HG03432 (cell line): ENCODE measurements at regions not wholly inside any gene's neighbourhood (a gene's known extent, or its start where the extent isn't known, plus 50 kb on each side); places are given as distances from the start of the nearest gene placed in this dataset.
"Not testable (repeated sequence)": the region's sequence is repeated elsewhere in the genome, so short reads cannot be mapped to it uniquely, and the experiment has no call there.

ENCODE experiments used
- ATAC-seq: cut with Tn5 transposase; IDR thresholded peaks from one replicate; pipeline ENCODE4 v1.9.1; 2021; ENCODE audit warnings: mild to moderate bottlenecking, moderate library complexity; ENCODE audit not compliant: unreplicated experiment

DNA sequence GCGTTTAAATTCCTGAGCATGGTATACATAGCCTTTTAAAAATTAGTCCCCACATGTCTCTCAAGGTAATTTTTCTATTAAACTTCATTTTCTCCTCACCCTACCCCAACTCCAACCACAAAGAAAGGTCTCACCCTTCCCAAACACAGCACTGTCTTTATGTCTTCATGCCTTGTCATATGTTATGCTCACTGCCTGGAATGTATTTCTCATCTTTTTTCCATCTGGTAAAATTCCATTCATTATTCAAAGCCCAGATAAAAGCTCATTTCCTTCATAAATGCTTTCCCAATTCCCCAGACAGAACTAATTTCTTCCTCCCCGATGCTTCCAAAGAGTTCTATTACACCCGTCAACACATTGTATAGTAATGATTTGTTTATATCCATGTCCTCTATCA lies 302.0 kb downstream of the ALDH8A1 start:
- ATAC-seq, result no peak

DNA sequence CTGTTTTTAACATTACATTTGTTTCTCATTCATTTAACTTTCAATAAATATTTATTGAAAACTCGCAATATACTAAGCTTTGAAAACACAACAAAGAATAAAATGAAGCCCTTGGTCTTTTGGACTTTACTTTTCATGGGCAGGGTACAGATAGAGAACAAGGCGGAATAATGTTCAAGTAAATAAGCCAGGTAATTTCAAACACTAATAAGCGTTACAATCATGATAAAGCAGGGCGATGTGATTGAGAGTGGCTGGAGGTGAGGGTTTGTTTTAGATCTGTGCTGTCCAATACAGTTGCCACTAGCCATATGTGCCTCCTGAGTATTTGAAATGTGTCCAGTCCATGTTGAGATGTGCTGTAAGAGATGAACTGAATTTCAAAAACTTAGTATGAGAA lies 307.1 kb downstream of the ALDH8A1 start:
- ATAC-seq, result no peak

DNA sequence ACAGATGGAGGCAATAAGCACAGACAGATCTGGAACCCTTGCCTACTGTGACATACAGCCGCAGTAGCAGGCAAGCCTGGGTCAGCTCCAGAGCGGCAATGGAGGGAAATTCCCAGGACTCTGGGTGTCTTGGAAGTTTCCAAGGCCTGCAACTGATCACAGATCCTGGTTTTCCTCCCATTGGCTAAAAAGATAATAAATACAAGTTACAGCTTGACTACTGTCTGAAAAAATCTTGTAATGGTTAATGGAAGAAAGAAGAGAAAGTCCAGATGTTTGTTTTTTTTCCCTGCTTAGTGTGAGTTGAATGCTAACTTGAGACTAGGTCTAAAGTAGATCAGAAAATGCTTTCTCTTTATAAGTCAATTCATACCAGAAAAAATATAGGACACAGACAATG lies 307.6 kb downstream of the ALDH8A1 start:
- no peak for ATAC-seq

DNA sequence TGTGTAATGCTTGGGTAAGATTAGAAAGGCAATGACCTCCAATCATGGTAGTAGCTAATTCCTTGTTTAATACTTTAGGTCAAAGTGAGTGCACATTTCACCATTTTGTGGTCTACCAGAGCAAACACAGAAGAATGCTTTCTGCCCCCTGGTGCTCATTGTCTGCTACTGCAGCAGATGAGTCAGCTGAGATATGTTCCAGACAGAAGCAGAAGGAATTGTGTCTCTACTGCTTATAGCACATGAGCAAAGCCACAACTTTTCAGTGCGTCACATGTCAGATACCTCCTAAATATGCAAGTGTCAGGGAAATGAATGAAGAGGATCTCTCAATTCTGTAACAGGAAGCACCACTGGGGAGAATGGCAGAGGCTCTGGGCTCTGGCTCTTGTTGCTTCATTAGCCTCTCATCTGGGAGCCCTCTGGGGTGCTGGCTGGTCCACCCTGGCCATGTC lies 308.9 kb downstream of the ALDH8A1 start:
- ATAC-seq, result peak; percentile 78

DNA sequence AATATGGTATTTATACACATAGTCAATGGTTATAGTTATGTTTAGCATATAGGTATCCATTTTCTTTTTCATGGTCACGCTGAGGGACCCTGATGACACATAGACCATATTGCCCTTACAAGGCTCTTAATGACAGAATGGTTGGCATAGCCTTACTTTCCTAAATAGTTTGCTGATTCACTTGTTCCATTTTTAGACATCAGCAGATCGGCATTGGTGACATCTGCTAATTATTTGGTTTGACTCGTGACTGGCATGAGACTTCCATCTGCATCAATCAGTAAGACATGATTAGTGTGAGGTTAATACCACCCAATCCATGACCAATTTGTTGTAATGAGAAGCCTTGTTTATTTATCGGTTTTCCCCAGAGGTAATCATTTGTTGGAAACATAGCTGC lies 309.7 kb downstream of the ALDH8A1 start:
- no peak for ATAC-seq

DNA sequence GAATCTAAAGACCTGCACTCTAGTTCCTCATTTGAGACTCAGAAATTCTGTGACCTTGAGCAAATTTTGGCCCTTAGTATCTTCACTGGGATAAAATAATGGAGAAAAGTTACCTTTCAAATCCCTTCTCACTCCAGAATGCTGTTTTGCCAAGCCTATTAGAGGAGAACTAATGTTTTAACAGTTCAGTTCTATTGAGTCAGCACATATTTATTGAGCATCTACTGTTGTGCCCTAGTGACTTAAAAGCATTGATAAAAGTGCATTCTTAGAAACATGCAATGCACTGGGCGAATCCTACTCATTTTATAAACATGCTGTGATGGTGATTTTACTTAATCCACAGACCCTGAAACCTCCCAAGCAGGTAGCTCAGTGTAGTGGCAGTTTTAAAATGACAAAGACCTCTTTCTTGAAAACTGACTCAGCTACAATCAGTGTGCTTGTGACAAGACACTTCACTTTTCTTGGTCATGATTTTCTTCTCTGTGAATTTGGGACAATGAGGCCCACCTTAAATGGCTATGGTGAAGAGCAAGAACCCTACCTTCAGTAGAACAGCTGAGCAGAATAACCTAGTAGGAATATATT lies 312.0 kb downstream of the ALDH8A1 start:
- ATAC-seq, result no peak

DNA sequence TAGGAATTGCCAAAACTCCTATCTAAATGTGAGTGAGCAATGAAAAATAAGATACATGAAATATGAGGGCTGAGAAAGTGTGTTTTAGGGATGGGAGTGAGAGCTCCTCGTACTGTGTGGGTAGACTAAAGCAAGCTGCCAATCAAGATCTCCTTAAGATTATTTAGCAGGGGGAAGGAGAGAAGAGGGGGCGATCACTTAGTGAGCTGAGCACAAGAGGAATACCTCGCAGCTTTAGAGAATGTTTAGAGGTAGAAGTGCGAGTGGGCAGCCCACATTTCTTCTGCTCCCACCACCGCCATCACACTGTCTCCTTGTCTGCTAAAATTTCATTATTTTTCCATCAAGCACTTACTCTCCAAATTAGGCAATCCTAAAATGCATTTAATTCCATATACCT lies 312.6 kb downstream of the ALDH8A1 start:
- ATAC-seq, result no peak

DNA sequence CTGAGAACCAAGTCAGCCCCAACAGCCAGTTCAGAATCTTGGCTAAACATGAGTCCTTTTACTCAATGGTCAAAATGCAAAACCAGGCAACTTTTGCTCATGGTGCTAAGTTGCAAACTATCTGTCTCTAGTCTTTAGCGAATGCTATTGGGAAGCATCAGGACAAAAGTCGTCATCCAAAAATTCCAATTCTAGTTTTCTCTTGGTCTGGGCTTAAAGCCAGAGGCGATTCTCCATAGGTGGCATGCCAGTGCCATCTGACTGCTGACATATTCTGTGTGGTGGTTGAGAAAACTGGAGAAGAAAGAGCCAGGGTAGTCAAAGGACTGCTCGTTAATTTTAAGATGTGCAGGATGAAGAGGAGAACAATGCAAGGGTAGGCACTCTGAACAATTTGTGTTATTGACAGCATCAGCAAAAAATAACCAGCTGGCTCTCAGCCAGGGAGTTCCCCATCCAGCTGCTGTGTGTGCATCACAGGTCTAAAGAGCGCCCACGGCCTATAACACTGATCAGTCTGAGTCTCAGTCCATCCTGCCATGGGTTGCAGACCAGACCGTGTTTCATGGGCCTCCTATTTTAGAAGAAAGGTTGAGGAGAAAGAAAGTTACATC lies 313.6 kb downstream of the ALDH8A1 start:
- peak; percentile 72 for ATAC-seq

DNA sequence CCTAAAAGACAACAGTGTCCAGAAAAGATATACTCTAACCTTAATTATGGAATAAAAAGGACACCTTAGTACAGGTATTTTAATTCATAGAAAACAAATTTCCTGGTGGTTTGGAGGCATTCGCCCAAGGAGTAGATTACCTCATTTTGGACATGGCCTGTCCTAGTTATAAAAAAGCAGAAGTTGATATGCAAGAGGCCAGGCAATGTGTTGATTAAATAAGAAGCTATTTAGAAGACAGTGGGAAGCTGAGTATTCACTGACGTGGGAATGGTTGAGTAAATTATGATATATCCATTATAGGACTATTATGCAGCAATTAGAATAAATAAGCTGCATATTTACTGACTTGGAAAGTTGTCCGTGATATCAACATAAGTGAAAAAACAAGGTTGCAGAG lies 314.9 kb downstream of the ALDH8A1 start:
- ATAC-seq, result no peak

DNA sequence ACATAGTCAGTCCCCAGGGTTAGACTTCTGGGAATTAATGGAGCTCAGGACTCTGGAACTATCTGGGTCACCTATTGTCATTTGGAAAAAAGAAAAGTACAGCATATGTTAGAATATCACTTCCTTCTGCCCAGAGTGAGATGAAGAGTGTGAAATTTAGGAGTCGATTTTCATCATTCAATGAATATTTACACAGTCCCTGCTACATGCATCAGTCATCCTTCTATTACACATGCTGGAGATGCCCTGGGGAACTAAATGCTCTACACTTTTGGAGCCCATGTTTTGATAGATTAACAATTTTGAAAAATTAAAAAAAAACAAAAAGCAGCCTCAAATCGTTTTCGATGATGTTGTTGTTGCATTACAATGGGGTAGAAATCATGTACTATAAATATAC lies 315.4 kb downstream of the ALDH8A1 start:
- ATAC-seq, result no peak

DNA sequence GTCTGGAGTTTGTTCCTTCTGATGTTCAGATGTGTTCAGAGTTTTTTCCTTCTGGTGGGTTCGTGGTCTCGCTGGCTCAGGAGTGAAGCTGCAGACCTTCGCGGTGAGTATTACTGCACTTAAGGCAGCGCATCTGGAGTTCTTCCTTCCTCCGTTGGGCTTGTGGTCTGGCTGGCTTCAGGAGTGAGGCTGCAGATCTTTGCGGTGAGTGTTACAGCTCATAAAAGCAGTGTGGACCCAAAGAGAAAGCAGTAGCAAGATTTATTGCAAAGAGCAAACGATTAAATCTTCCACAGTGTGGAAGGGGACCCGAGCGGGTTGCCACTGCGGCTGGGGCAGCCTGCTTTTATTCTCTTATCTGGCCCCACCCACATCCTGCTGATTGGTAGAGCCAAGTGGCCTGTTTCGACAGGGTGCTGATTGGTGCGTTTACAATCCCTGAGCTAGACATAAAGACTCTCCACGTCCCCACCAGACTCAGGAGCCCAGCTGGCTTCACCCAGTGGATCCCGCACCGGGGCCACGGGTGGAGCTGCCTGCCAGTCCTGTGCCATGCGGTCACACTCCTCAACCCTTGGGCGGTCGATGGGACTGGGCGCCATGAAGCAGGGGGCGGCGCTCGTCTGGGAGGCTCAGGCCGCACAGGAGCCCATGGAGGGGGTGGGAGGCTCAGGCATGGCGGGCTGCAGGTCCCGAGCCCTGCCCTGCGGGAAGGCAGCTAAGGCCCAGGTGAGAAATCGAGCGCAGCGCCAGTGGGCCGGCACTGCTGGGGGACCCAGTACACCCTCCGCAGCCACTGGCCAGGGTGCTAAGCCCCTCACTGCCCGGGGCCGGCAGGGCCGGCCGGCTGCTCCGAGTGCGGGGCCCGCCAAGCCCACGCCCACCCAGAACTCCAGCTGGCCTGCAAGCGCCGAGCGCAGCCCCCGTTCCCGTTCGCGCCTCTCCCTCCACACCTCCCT lies 315.3 kb upstream of the SGK1 start:
- not testable (repeated sequence) for ATAC-seq

DNA sequence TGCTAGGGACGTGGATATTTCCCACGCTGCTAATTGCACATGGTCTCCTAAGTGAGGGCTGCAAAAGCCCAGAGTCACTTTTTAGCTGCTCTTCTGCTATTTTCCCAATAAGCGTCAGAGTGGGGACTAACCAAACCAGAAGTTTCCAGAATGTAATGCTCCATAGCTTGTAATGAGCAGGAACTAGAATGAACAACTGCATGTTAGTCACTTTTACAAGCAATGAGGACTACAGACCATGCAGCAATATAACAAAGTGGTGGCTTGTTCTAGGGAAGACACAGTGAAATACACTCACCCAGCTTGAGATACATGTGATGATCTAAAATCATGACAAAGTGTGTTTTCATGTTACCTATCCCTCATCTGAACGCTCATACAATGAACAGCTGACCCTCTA lies 314.1 kb upstream of the SGK1 start:
- ATAC-seq, result no peak

DNA sequence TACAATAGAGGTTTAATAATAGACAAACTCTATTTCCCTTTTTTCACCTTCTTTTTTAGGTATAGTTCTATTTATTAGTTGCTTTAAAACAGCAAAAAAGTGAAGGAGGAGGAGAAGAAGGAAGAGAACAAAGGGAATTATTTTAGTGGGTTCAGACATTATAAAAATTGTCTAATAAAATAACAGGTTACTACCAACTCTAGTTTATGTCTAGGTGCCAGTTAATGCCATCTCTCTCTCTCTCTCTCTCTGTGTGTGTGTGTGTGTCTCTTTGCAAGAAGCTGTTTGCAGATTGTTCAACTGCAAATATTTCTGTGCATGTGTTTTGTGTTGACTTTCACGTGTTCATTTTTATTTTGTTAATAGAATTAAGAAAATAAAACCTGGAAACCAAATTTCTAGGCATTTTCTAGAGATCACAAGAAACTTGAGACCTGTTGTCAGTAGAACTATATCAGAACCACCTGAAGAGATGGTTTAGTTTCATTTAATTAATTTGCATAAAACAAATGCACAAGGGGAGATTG lies 313.5 kb upstream of the SGK1 start:
- no peak for ATAC-seq

DNA sequence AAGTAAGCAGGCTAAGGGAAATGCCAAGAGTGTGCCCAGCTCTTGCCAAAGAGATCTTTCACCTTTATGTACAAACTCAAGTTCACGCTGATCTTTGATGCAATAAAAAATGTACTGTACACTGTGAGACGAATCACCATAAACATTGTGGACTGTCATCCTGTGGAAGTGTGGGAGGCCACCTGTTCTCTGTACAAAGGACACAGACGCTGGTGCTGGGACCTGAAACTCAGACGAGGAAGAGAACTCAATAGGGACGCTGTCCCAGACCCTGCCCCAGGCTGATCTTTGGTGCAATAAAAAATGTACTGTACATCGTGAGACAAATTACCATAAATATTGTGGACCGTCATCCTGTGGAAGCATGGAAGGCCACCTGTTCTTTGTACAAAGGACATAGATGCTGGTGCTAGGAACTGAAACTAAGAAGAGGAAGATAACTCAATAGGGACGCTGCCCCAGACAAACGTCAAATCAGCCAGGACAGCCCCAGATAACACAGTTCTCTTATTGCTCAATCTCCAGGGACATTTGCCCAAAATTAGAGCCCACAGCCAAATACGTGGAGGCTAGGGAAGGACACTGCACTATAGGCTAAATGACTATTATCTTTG lies 312.7 kb upstream of the SGK1 start:
- ATAC-seq, result peak; percentile 51

DNA sequence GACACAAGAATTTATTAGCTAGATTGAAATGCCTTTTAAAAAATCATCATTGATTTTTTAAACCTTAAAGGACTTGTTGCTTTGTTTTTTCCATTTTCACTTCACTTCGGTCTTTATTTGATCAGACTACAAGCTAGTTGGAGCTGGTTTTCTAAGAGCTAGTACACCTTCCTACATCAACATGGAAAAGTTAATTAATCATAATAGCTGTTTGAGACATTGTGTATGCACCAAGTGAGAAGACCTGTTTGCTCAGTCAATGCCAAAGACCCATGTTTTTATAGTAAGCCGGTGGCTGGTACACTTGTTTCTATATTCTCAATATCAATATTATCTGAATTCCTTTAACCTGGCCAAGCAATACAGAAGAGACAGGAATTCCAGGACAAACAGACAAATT lies 310.2 kb upstream of the SGK1 start:
- ATAC-seq, result no peak

DNA sequence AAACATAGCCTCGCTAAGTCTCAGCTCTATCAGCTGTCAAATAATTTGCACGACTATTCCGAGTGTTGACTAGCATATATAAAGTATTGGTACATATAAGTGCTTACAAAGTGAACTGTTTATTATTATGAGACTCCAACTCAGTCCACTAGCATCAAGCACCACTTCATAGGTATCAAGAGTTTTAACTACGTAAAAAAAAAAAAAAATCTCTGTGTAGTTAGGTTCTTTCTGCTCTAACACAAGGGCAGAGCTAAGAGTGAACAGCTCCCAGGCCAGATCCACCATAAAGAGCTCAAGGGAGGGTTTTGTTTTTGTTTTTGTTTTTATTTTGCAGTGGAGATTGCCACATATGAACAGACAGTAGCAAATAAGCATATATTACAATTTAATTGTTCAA lies 309.8 kb upstream of the SGK1 start:
- no peak for ATAC-seq

DNA sequence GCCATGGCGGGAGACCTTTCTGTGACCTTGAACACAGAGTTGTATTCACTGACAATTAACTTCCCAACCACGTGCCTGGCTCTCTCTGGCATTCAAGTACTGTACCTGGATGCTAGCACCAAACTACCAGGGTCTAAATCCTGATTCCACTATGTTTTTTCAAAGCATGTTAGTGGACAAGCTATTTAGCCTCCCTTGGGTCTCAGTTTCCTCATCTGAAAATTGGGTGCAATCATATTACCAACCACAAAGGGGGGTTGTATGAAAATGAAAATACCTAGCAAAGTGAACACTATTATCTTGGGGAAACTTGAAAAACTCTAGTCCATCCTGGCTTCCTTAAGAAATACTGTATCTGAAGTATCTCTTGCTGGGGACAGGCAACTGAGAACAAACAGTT lies 308.7 kb upstream of the SGK1 start:
- ATAC-seq, result no peak

DNA sequence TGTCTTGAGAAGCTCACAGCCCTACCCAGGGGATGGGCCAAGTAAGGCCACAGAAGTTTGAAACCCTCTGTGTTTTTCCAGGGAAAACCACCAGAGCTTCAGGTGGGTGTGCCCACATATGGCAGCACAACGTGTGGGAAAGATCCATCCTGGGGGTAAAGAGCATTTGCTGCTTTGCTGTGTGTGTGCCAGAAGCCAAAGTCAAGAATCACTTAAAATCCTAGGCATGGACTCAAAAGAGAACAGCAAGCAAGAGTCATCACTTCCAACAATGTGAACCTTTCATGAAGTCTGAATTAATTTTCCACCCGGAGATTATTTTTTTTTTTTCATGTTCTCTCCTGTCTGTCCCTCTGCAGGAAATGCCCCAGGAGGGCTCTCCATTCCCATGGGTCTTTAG lies 308.2 kb upstream of the SGK1 start:
- no peak for ATAC-seq

DNA sequence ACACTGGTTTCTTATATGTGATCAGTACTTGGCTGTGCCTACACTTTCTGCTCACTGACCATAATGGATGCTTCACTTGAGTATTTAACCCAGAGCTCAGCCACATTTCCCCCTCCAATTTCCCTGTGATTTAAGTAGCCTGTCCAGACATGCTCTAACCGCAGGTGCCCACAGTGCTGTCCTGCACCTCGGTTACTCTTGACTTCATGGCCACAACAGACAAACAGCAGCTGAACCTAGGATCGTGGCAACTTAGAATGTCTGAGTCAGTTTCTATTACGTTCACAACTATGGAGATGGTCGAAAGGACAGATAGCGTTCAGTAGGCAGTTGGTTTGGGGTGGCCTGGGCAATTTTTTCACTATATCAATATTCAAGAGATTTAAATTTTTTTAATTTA lies 306.9 kb upstream of the SGK1 start:
- no peak for ATAC-seq

DNA sequence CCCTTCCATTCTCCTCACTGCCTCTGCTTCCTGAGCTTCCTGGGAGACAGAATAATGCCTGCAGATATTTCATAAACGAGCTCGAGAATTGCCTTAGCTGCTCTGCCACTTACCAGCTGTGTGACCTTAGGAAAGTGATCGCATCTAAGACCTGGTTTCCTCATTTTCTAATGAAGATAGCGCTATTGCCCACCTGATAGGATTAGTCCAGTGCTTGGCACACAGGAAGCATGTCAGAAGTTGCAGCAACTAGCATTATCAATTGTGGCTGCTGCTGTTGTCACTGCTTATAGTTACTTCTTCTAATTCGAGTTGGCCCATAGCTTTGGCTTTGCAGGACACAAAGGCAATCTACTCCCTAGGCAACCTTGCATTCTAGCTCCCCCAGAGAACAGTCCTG lies 305.5 kb upstream of the SGK1 start:
- ATAC-seq, result no peak
